ENCODE measurements at regions not wholly inside any gene's neighbourhood (a gene's known extent, or its start where the extent isn't known, plus 50 kb on each side); places are given as distances from the start of the nearest gene placed in this dataset.

GRCh38 chr15:46326173-46326572 is 691.3 kb downstream of the SQOR start:
- no peak for DNase-seq

DNA sequence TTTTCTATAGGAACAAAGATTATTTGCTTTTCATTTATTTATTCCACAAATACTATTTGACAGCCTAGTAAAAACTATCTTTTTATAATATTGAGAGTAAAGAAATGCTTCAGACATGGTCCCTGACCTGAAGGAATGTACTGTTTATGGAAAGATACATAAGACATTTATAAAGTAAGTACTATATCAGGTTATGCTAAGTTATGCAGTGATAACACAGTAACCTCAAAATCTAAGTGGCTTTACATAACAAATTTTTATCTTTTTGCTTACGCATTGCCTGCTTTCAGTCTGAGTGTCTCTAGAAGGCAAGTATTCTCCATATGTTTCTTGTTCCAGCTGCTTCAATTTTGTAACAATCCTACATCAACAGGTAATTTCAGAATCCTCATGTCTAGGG is 694.0 kb downstream of the SQOR start:
- DNase-seq: no peak

- no peak for DNase-seq
Measured at GRCh38 chr15:46329876-46330275, 695.0 kb downstream of the SQOR start.

- DNase-seq: no peak
Measured at GRCh38 chr15:46331546-46331945, 696.7 kb downstream of the SQOR start.

DNA sequence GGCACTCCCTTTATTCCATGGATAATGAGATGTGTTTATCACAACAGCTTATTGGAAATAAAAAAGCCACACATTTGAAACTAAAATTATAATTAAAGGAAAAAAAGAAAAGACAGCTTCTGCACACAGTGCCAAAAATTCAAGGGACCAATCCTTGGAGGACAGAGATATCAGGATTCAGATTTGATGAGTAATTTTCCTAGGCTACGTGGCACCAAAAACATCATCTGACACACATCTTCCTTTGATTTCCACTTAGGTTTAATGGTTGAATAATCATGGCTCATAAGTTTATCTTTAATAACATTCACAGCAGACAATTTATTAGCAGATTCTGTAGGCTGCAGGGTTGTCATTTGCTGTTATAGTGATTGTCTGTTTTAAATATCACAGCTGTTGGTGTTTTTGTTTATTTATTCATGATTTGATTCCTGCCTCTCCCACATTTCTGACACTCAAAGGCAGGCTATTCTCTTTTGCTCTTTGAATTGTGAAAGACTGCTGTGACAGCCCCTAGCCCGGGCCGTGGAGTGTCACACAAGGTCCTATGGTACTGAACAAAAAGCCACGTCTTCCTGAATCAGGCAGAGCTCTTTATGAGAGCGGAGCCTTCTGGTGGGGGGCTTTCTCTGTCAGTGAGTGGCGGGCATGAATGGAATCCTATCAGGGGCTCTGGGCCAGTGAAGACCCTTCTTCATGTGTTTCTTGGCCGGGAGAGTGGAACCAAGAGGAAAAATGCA is 708.5 kb downstream of the SQOR start:
- DNase-seq: no peak

GRCh38 chr15:46344115-46344724 is 709.4 kb downstream of the SQOR start:
- peak; percentile 84 for DNase-seq

GRCh38 chr15:46344915-46345314 is 710.1 kb downstream of the SQOR start:
- DNase-seq: peak; percentile 51

- DNase-seq: peak; percentile 50
Measured at GRCh38 chr15:46354443-46354842, 719.6 kb downstream of the SQOR start.

GRCh38 chr15:46365572-46365971 is 730.7 kb downstream of the SQOR start:
- DNase-seq: no peak

DNA sequence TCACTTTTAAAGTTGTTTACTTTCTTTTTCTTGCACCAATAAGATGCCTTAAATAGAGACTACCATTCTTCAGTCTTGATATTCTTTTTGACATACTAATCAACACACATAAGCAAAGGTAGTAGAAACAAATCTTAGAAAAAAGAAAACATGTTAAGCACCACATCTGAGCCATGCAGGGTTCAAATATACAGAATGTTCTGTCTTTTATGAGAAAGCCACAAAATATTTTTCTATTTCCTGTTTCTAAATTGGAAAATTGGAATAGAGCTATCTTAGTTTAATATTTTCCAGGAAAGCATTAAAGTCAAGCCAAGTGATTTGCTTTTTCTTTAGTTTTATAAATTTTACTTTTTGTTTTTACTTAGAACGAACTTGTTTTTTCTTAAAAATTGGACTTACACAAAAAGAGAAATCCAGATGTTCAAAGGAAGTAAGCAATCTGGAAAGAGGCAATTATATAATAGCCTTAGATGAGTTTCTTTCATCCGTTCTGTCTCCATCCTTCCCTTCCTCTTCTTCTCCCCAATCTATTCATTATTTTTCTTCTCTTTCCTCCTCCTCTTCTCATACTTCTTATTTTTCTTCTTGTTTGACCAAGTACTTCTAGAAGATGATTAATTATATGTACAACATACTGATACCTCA is 731.7 kb downstream of the SQOR start:
- no peak for DNase-seq

DNA sequence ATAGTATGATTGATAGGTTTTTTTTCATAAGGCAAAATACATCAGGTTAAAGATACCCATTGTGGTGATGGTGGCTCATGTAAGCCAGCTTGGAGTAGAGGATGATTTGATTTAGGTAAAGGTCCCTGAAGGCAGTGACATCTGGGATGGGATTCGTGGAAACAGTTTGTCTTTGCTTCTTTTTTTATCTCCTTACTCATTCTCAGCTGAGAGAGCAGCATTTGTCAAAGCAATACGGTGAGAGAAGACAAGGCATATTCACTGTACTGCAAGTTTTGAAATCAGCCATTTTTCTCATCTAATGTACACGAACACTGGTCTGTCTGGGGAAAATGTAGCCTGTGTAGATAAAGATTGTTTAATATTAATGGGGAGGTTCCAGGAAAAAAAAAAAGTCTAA is 749.1 kb downstream of the SQOR start:
- DNase-seq: no peak

DNA sequence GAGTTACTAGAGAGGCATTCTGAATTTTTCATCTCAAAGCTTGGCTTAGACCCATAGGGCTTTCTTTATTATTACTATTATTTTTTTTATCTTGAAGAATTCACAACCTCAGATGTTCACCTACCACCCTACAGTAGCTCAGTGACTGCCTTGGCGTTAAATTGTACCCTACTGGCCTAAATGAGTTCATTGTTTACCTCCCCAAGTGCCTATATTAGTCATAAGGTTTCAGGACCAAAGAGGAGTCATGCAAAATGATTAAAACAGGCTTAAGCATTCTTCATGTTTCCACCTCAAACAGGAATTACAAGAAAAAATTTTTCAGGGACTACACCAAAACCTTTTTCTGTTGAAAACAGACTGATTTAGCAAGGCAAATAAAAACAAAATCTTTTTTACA is 751.5 kb downstream of the SQOR start:
- peak; percentile 35 for DNase-seq

DNA sequence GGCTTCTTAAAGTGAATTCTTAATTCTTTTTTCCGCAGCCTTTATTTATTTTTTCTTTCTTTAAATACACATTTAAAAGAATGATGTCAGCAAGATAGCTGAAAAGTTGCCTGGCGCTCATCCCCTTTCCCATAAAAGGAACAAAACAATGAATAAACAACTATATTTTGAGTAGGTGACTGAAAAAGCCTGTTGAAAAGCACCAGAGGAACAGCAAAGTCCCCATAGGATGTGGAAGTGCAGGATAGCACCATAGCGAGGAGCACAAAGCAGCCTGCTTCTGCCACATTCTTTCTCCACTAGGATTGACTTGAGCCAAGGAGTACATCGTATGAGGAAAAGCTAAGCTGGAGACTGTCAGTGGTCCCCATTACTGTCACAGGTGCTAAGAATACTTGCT is 754.9 kb downstream of the SQOR start:
- DNase-seq: no peak

DNA sequence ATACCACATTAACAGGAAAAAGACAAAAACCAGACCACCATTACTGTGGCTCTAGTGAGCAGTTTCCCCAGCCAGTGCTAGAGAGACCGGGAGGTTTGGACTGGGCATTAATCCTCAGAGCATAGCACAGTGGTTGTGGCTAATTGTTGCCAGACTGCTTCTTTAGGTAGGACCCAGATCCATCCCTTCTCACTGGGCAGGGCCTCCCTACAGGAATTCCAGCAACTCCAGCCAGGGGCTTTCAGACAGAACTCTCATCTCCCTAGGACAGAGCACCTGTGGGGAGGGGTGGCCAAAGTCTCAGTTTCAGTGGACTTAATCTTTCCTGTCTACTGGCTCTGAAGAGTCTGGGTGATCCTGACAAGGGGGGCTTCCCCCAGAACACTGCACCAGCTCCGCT is 759.6 kb downstream of the SQOR start:
- no peak for DNase-seq

- DNase-seq: peak; percentile 34
Measured at GRCh38 chr15:46408312-46408711, 773.5 kb downstream of the SQOR start.

DNA sequence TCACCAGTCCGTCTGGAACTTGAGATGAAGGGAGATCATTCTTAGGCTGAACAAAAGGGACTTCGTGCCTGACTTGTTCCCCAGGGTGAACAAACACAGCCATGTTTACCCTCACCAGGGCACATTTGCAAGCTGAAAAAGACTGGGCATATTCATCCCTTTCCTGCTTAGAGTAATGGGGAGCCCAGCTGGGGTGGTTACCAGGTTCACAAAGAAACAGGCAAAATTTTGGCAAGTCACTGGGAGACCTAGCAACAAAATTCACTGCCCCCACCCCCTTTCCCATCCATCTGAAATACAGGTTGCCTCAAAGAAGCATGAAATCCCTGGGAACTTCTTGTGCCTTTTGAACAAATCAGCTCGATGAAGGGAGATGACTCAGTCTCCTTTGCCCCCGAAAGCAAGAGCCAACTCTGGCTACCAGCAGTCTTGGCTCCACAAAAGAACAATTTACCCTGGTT is 775.0 kb downstream of the SQOR start:
- DNase-seq: peak; percentile 91

- DNase-seq: peak; percentile 65
Measured at GRCh38 chr15:46410705-46411104, 775.9 kb downstream of the SQOR start.

- DNase-seq: no peak
Measured at GRCh38 chr15:46411900-46412299, 777.1 kb downstream of the SQOR start.

DNA sequence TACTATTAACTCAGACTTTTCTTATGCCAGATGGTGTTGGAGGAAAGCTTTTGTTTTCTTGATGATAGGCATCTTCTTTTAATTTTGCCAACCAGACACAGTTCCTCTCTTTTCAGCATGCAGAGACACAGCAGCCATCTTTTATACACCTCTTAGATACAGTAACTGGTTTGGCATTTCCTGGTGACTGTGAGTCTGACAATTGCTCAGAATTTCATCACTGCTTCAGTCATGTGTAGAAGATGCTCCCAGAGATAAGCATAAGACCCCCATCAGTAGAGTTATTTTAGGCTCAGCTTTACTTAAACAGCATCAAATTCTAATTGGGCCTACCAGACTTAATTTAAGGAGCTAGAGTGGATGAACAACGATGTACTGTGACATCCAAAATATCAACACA is 779.0 kb downstream of the SQOR start:
- DNase-seq: no peak

- no peak for DNase-seq
Measured at GRCh38 chr15:46416544-46416943, 781.7 kb downstream of the SQOR start.

- DNase-seq: no peak
Measured at GRCh38 chr15:46420990-46421389, 786.2 kb downstream of the SQOR start.

DNA sequence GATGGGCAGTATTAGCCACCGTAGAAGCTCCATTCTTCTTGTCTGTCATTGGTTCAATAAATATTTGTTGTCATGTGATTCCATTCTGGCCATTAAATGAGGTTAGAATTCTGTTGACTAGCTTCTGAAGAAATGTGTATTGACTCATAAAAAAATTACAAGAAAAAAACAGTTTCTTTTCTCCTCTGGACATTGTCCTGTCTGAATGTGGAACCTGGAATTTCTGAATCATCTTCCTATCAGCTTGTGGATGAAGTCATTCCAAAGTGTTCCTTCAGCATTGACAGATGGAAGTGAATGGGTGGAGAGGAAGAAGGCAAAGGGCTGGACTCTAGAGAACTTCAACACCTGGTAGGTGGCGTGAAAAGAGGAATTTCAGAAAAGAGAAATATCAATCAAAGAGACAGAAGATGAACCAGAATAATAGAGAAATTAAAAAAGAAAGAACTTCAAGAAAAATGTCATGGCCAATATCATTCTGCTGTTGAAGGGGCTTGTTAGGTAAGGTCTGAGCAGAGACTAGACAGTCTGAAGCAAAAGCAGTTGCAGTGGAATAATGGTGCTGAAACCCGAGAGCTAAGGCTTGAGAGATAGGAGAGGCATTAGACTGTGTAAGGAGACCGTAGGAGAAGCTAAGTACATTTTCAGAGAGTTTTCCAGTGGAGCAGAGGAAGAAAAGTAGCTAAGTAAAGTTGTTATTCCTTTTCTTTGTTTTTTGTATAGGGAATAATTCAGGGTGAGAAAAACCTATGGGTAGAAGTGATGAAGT is 806.6 kb downstream of the SQOR start:
- DNase-seq: peak; percentile 18

DNA sequence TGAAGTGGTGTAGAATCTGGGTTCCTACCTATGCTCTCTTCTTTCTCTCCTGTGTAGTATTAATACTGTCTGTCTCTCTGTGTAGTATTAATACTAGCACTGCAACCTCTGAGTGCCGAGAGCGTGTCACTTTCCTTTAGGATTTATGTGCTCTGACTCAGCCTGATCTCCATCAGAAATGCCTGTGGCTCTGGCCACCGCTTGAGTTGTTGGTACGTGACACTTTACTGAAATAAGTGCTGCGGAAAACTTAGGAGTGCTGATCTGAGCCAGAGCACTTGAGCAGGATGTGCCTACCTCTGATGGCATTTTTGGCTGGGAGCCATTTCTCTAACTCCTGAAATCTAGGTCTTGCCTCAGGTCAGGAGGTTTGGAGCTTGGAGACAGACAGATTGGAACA is 807.4 kb downstream of the SQOR start:
- DNase-seq: peak; percentile 33
